NCI-H128 (cell line): ENCODE measurements at regions not wholly inside any gene's neighbourhood (a gene's known extent, or its start where the extent isn't known, plus 50 kb on each side); places are given as distances from the start of the nearest gene placed in this dataset.

Experiments
- DNase-seq: peaks from one replicate; lab custom pipeline; 2025; ENCODE audit not compliant: unreplicated experiment; lab: John Stamatoyannopoulos, UW

DNA sequence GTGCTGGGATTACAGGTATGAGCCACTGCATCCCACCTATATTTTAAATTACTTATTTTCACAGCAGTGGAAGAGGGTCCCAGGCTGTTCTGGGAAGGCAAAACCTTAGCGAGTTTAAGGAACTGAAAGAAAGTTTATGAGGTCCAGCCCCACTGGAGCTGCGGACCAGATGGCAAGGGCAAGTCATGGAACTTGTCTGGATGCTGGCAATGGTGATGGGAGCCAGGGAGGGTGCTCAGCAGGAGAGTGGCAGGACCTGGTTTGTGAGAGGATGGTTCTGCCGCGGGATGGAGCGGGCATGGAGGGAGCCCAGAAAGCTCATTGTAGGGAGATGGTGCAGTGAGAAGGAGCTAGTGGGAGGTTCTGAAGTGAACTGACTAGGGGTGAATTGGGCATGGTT, 50.6 kb upstream of the SLC45A1 start:
- DNase-seq = no peak

DNA sequence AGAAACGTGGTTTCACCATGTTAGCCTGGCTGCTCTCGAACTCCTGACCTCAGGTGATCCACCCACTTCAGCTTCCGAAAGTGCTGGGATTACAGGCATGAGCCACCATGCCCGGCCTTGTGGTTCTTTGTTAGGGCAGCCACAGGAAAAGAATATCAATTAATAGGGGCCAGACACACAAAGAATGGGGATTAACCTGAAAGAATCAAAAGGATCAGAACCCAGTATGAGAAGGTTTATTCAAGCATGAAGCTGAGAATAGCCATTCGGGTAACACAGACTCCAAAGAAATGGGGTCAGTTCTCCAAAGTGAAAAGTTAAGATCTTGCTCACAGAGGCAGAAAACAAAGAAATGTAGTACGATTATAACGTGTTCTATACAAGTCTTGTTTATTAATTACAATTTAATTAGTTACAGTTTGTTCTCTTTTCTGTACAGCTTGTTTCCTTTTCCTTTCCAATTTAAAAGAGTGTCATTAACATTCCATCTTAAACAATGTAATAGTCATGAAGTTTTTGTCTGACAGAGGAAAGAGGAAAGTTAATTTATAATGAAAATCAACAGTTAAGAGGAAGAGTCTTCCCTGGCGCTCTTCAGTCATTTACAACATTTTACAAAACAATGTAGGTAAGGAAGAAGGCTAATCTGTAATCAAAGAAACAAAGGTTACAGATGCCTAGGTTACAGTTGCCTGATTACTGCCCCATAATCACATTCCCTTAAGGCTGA, 51.3 kb upstream of the SLC45A1 start:
- DNase-seq = no peak

DNA sequence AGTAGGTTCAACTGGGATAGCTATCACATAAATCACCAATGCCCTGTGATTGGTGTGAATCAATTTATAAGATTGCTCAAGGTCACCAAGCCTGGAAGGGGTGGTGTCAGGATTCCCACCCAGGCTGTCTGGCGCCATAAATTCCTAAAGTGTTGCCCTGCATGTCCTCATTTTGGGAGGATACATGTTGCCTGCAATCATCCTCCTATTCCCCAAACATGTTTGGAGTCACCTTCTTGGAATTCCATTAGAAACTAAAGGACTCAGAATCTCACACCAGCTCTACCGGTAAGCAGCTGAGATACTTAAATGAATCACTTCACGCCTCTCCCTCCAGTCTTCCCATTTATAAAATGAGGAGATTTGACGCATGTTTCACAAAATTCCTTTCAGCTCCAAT, 54.1 kb upstream of the SLC45A1 start:
- DNase-seq = no peak

DNA sequence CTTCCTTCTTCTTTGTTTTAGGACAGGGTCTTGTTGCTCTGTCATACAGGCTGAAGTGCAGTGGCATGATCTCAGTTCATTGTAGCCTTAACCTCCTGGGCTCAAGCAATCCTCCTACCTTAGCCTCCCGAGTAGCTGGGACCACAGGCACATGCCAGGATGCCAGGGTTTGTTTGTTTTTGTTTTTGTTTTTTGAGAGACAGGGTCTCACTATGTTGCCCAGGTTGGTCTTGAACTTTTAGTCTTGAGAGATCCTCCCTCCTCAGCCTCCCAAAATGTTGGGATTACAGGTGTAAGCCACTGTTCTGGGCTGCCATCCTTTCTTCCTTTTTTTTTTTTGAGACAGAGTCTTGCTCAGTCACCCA, 56.5 kb upstream of the SLC45A1 start:
- DNase-seq = no peak

DNA sequence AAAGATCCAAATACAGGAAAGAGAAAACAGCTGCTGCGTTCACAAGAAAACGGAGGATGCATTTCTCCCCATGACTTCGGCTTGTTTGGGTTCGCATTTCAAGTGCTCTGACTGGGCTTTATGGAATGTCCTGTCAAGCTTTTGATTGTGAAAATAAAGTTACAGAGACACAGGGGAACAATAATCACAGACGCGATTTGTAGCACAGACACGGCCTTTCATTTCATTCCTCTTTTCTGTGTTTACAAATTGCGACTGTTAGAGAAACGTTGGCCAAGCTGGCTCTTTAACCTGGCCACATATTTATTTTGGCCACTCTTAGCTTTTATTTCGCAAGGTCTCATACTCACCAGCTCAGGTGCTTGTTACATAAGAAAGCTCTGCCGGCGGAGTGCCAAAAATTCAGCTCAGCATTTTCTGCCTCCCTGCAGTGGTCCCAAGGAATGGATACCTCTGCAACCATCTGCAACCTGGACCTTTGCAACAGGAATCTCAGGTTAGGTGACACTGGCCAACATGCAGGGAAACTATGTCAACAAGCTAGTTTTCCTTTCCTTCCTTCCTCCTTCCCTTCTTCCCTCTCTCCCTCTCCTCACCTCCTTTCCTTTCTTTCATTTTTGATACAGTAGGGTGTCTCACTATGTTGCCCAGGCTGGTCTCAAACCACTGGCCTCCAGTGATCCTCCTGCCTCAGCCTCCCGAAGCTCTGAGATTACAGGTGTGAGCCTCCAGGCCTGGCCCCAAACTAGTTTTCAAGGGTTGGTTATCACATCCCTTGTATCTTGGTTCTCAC, 58.2 kb upstream of the SLC45A1 start:
- DNase-seq = peak; percentile 23

DNA sequence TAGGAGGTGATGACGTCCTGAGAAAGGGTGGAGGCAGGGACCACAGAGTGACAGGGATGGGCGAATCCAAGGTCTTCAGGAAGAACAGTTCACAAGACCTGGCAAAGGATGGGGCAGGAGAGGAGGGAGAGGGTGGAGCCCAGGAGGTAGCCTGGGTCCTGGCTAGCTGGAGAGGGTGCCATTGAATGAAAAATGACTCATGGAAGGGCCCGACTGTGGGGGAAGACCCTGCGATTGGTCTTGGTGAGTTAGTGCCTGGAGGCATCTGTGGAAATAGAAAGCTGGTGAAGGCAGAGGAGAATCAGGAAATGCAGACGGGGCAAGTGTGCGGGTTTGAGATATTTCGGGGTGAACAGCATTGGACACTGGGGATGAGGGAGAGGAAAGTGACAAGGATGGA, 60.3 kb upstream of the SLC45A1 start:
- no peak for DNase-seq

DNA sequence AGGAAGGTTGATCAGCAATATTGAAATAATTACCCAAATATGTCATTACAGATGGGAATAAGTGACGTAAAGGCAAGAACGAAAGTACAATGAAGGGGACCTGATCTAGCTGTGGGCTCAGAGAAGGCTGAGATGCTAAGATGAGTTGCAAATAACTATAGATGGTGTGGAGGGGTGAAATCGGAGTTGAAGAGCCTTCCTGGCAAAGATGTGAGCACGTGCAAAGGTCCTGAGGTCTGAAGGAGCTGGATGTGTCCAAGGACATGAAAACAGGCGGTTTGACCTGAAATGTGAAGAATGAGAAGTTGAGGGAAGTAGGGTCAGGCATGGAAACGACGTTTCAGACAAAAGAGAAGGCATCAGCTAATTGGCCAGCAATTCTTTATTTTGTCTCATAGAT, 61.6 kb upstream of the SLC45A1 start:
- no peak for DNase-seq

DNA sequence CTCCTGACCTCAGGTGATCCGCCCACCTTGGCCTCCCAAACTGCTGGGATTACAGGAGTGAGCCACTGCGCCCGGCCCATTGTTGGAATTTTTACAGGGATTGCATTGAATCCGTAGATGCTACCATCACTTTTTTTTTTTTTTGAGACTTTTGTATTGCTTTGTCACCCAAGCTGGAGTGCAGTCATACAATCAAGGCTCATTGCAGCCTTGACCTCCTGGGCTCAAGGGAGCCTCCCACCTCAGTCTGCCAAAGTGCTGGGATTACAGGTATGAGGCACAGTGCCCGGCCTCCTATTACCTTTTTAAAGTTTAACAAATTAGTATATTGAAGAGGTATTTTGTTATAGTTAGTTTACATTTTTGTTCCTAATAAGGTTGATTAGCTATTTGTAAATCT, 62.2 kb upstream of the SLC45A1 start:
- no peak for DNase-seq

DNA sequence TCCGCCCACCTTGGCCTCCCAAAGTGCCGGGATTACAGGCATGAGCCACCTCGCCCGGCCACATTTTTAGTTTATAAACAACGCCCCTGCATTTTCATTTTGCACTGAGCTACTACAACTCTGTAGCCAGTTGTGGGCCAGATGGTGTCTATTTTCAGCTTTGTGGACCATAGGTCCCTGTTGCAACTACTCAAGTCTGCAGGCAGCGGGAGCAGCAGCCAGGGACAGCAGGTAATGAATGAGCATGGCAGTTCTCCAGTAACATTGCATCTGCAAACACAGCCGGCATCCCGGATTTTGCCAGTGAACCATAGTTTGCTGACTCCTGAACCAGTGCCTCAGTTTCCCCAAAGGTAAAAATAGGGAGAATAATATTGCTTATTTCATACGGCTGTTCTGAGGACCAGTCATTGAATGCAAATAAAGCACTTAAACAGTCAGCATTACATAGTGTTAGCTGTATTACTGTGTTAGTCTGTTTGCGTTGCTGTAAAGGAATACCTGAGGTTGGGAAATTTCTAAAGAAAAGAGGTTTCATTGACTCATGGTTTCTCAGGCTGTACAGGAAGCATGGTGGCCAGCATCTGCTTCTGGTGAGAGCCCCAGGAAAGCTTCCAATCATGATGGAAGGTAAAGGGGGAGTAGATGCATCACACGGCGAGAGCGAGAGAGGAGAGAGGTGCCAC, 65.5 kb upstream of the SLC45A1 start:
- DNase-seq = no peak

DNA sequence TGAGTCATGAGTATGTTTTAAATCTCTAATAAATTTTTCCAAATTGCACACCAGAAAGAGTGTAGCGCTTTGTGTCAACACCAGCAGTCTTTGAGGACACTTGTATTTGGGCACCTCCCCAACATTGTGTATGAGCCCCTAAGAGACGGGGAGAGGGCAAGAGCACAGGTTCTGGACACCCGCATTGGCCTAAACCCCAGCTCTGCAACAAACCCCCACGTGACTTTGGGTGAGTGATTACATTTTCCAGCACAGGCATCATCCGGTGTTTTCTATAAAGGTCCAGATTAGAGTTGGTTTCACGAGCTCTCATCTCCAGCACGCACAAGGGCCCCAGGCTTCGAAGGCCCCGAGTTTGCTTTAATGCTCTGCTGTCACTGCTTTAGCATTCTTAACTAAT, 66.3 kb upstream of the SLC45A1 start:
- no peak for DNase-seq

DNA sequence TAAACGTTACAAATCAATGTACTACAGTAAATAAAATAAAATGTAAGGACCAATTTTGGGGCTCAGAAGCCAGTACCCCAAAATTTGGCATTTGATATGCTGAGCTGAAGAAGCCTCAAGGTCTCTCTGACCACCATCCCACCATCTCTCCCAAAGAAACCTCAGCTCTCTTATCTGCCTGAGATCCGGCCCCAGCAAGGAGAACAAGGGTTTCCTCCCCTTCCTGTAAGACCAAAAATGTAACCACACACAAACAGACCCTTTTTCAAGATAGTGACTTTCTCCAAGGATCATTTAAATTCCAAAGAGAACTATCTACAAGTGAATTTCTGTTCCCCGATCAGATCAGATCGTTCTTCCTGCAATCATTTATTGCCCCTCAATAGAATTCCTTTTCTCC, 68.1 kb upstream of the SLC45A1 start:
- DNase-seq = no peak

DNA sequence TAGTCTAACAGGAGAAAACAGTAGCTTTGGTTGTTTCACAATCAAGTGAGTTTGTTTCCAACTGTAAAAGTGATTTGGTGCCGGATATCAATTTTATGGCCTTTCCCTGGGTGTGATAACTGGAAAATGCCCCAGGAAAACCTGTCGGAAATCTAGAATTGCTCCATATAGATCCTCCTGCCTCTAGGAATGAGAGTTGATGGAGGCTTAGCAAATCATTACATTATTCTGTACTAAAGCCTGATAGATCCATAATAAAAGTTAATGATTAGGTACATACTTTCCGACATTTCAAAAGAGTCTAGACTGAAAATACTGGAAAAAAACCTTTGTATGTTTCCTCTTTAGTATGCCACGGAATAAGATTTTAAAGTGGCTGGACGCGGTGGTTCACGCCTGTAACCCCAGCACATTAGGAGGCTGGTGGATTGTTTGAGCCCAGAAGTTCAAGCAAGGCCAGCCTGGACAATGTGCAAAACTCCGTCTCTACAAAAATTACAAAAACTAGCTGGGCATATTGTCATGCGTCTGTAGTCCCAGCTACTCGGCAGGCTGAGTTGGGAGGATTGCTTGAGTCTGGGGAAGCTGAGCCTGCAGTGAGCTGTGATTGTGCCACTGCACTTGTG, 70.0 kb upstream of the SLC45A1 start:
- DNase-seq = no peak

DNA sequence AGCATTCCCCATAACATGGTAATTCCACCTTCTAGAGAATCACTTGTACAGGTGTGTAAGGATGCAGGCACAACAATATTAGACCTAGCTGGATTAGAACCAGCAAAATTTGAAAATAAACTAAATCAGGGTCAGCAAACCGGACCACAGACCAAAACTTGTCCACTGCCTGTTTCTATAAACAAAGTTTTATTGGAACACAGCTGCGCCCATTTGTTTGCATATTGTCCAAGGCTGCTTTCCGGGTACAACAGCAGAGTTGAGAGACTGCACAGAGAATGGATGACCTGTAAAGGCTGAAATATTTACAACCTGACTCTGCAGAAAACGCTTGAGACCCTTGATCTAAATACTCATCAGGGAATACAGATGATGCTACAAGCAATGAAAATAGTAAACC, 73.6 kb upstream of the SLC45A1 start:
- no peak for DNase-seq

DNA sequence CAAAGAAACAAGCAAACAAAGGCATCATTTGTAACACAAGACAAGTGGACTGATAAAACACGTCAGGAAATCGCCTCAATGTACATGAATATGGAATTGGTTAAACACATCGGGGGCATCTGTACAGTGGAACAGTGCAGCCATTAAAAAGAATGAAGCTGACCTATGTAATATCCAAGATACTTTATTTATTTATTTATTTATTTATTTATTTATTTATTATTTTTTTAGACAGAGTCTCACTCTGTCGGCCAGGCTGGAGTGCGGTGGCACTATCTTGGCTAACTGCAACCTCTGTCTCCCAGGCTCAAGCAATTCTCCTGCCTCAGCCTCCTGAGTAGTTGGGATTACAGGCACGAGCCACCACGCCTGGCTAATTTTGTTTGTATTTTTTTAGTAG, 75.4 kb upstream of the SLC45A1 start:
- DNase-seq = no peak

DNA sequence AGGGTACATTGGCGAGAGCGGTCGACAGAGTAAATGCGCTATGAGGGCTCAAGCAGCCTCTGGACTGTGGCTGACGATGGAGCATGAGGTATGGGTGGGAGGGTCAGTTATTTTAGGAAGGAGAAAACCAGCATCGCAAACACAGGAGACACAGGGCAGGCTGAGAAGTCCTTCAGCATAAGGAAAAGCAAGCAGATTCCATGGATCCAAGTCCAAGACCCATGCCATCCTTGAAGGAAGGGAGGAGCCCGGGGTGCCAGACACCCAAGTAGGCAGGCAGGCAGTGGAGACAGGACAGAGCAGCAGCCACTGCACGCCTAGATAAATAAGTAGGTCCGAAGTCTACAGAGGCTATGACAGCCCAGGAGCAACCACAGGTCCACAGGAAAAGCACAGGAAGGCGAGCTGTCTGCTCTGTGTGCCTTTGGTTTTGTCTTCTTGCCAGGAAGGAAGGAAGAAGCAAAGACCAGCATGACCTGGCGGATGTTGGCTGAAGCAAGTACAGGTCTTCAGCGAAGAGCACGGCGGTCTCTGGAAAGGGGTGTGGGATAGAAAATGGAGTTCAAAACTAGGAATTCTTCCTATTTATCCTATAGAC, 76.4 kb upstream of the SLC45A1 start:
- DNase-seq = no peak

DNA sequence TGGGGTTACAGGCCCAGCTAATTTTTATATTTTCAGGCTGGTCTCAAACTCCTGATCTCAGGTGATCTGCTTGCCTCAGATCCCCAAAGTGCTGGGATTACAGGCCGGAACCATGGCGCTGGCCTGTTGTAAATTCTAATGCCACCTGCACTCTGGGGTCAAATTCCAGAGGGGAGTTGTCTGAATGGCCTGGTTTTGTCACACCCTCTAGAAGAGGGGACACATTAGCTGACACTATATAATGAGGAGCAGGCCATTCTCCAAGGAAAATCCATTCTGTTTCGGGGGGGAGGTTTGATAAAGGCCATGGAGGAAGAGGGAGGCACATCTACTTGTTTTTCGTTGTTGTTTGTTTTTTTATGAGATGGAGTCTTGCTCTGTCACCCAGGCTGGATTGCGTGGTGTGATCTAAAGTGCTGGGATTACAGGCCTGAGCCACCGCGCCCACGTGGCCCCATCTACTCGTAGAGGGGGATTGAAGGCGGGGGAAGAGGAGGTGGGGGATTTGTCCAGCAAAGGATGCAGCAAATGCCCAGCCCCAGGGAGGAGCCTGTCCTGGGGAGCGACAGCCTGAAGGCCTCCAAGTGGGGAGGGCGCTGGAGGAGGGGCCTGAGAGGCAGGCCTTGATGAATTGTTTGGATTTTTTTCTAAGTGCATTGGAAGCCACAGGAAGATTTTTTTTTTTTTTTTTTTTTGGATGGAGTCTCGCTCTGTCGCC, 78.4 kb upstream of the SLC45A1 start:
- no peak for DNase-seq

DNA sequence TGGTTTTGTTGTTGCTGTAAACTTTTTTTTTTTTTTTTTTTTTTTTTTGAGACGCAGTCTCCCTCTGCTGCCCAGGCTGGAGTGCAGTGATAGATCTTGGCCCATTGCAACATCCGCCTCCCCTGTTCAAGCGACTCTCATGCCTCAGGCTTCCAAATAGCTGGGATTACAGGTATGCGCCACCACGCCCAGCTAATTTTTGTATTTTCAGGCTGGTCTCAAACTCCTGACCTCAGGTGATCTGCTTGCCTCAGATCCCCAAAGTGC, 78.9 kb upstream of the SLC45A1 start:
- no peak for DNase-seq

DNA sequence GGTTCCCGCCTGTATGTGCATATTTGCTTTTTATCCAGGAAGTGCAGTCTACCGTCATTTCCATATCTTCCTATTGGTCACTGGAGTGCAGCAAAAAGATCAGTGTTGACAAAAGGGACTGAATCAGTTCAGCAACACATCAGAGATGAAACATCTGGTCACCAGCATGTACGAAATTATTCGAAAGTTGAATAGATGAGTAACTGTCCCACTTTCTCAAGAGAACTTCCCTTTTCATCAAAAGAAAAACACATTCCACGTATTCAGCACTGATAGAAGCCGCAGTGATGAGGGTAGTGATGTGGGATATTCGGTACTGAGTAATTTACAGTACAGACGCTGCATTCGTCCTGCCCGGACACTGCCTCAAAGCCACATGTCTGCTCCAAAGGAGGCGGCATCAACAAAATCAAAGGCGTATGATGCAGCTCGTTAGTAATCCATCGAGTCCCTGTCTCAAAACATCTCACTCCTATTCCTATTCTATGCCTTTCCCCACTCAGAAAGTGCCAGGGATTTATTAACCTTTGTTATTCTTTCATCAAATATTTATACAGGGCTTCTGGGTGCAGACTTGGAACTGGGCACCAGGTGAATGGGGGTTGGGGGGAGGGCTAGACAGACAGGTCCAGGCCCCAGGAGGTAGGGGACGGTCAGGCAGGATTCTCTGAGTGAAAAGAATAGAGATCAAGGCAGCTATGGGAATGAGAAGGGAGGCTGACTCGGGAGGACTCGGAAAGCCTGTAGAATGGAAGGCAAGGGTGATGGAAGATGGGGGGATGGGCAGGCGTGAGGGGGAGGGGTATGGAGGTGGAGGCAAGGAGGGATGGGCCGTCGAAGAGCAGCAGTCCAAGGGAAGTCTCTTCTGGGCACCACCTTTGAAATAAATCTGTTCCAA, 79.5 kb upstream of the SLC45A1 start:
- DNase-seq = no peak

DNA sequence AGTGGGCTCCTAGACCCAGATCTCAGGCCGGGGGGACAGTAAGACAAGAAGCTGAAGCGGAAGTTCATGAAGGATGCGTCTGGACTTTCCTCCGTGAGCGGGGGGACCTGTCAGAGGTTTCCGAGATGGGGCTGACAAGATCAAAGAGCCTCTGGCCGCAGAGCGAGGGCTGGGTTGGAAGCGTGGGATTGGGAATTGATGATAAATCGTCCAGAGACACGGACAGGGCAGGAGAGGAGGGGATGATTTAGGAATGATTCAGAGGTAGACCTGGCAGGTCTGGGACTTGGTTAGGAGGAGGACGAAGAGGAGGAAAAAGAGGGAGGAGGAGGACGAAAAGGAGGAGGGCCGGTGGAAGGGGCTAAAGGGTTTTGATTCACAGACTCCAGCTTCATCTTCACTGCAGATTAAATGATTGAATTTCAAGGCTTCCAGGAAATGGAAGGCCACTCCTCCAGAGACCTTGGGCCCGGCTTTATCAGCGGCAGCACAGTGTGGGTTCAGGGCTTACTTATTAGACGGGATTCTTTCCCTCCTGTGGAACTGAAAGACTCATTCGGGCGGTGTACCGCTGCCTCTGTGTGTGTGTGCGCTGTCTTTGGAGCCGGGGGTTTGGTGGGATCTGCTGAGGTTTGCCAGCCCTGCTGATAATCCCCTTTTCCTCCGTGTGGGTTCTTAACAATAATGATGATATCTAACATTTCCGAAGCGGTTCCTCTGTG, 85.7 kb upstream of the SLC45A1 start:
- DNase-seq = no peak

DNA sequence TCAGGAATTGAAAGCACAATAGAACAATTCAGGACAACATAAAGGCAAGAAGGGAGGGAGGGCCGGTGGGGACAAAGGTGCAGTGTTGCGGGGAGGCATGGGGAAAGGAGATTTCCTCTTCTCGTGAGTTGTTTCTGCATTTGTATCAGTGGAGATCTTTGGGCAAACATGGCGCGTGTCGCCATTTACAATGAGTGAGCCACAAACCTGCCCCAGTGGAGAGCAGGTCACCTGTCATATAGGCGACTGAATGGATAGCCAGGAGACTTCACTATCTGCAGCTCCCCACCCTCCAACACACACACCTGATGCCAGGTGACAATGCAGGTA, 87.7 kb upstream of the SLC45A1 start:
- DNase-seq = no peak
